ENCODE measurements at regions not wholly inside any gene's neighbourhood (a gene's known extent, or its start where the extent isn't known, plus 50 kb on each side); places are given as distances from the start of the nearest gene placed in this dataset.

- peaks cover 8% of the 10 kb centered on the region for H3K36me3 Mint-ChIP-seq (ENCODE audit: low read depth)
- no peak for DNase-seq (ENCODE audit: low read depth, low spot score)
- H3K4me1 Mint-ChIP-seq: peaks cover 30% of the 10 kb centered on the region
- no peak for TF ChIP-seq CTCF (conservative IDR thresholded peaks at IDR 0.05)
- H3K4me3 Mint-ChIP-seq: no peak overlapping the region
- no peaks in the 10 kb centered on the region for H3K27me3 Mint-ChIP-seq (ENCODE audit: low read depth)
- H3K27ac Mint-ChIP-seq (ENCODE audit: unreplicated experiment): peak overlapping the region; percentile 54
- H3K9me3 Mint-ChIP-seq: no peaks in the 10 kb centered on the region
Observed at GRCh38 chr4:4627906-4628305, 86.1 kb upstream of the STX18 start.

- TF ChIP-seq CTCF (conservative IDR thresholded peaks at IDR 0.05): no peak
- Mint-ChIP-seq H3K36me3 (ENCODE audit: low read depth) (peaks cover 8% of the 10 kb centered on the region), H3K27ac (ENCODE audit: unreplicated experiment) (no peak overlapping the region), H3K27me3 (ENCODE audit: low read depth) (no peaks in the 10 kb centered on the region), H3K4me1 (peaks cover 30% of the 10 kb centered on the region), H3K4me3 (no peak overlapping the region), H3K9me3 (no peaks in the 10 kb centered on the region)
- no peak for DNase-seq (ENCODE audit: low read depth, low spot score)
Observed at GRCh38 chr4:4627111-4627510, 85.3 kb upstream of the STX18 start.

GRCh38 chr4:4625488-4625887, 83.6 kb upstream of the STX18 start:
- Mint-ChIP-seq H3K4me1 (peaks cover 30% of the 10 kb centered on the region), H3K27ac (ENCODE audit: unreplicated experiment) (peak overlapping the region; percentile 10), H3K27me3 (ENCODE audit: low read depth) (no peaks in the 10 kb centered on the region), H3K4me3 (no peak overlapping the region), H3K9me3 (no peaks in the 10 kb centered on the region), H3K36me3 (ENCODE audit: low read depth) (peaks cover 4% of the 10 kb centered on the region)
- no peak for TF ChIP-seq CTCF (conservative IDR thresholded peaks at IDR 0.05)
- no peak for DNase-seq (ENCODE audit: low read depth, low spot score)

- TF ChIP-seq CTCF (conservative IDR thresholded peaks at IDR 0.05): no peak
- peaks cover 3% of the 10 kb centered on the region for H3K36me3 Mint-ChIP-seq (ENCODE audit: low read depth)
- DNase-seq (ENCODE audit: low read depth, low spot score): no peak
- H3K9me3 Mint-ChIP-seq: no peaks in the 10 kb centered on the region
- H3K27ac Mint-ChIP-seq (ENCODE audit: unreplicated experiment): no peak overlapping the region
- no peaks in the 10 kb centered on the region for H3K27me3 Mint-ChIP-seq (ENCODE audit: low read depth)
- no peak overlapping the region for H3K4me3 Mint-ChIP-seq
- H3K4me1 Mint-ChIP-seq: peaks cover 35% of the 10 kb centered on the region
Observed at GRCh38 chr4:4624276-4624897, 82.5 kb upstream of the STX18 start.

- Mint-ChIP-seq H3K4me3 (no peak overlapping the region), H3K27me3 (ENCODE audit: low read depth) (no peaks in the 10 kb centered on the region), H3K4me1 (peaks cover 18% of the 10 kb centered on the region), H3K27ac (ENCODE audit: unreplicated experiment) (no peak overlapping the region), H3K36me3 (ENCODE audit: low read depth) (no peaks in the 10 kb centered on the region), H3K9me3 (no peaks in the 10 kb centered on the region)
- DNase-seq (ENCODE audit: low read depth, low spot score): no peak
- no peak for TF ChIP-seq CTCF (conservative IDR thresholded peaks at IDR 0.05)
Observed at GRCh38 chr4:4619821-4620220, 78.0 kb upstream of the STX18 start.

All from neural crest cell (in vitro differentiated cells).